ENCODE measurements at regions not wholly inside any gene's neighbourhood (a gene's known extent, or its start where the extent isn't known, plus 50 kb on each side); places are given as distances from the start of the nearest gene placed in this dataset.

DNA sequence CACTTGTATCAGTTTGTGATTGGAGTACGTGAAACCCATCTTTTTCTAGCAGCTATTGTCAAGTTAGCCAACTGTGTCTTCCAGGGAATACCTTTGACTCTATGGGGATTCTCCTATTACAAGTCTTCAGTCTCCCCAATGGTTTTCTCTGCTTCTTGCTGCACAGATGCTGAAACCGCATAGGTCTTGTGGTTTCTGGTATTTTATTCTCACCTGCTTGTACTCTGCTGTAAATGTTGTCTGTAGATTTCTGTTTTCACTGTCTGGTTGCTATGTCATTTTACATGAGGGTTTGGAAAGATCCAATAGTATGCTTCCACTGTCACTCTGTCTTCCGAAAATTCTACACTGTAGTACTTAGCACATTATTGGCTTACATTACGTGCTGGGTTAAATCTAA lies 1196.9 kb upstream of the C9orf72 start:
- TF ChIP-seq TCF12 (IDR thresholded peaks at IDR 0.05; ENCODE audit: low read depth, low read length) = no peak
- TF ChIP-seq, protein P1, sequence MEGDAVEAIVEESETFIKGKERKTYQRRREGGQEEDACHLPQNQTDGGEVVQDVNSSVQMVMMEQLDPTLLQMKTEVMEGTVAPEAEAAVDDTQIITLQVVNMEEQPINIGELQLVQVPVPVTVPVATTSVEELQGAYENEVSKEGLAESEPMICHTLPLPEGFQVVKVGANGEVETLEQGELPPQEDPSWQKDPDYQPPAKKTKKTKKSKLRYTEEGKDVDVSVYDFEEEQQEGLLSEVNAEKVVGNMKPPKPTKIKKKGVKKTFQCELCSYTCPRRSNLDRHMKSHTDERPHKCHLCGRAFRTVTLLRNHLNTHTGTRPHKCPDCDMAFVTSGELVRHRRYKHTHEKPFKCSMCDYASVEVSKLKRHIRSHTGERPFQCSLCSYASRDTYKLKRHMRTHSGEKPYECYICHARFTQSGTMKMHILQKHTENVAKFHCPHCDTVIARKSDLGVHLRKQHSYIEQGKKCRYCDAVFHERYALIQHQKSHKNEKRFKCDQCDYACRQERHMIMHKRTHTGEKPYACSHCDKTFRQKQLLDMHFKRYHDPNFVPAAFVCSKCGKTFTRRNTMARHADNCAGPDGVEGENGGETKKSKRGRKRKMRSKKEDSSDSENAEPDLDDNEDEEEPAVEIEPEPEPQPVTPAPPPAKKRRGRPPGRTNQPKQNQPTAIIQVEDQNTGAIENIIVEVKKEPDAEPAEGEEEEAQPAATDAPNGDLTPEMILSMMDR (IDR thresholded peaks at IDR 0.05; ENCODE audit: control extremely low read depth in 1 of 3, insufficient read depth in 1 of 3, low read depth in 1 of 3, low read length in 3 of 3) = no peak
- TF ChIP-seq JUN (IDR thresholded peaks at IDR 0.05; ENCODE audit: low read depth, low read length) = no peak
